ENCODE measurements at regions not wholly inside any gene's neighbourhood (a gene's known extent, or its start where the extent isn't known, plus 50 kb on each side); places are given as distances from the start of the nearest gene placed in this dataset.

DNA sequence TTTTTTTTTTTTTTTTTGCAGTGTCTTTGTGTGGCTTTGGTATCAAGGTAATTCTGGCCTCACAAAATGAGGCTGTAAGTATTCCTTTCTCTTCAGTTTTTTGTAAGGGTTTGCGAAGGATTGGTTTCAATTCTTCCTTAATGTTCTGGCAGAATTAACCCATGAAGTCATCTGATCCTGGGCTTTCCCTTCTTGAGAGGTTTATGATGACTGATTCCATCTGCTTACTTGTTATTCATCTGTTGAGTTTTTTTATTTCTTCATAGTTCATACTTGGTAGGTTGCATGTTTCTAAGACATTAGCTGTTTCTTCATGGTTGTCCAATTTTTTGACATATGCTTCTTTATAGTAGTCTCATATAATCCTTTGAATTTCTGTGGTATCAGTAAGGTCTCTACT is 181.4 kb upstream of the PDE5A start:
- no peak overlapping the region for H3K27ac ChIP-seq (ENCODE audit: low read depth in 1 of 2, low read length in 1 of 2)
- WGBS, 2 donors = 90 to 97% methylated on average over 1 of the region's 1 CpG
- H3K9ac ChIP-seq (ENCODE audit: insufficient read depth in 1 of 2, low read length in 2 of 2) = no peak overlapping the region
- peaks cover 0 to 4% (median 3%) of the 10 kb centered on the region in 4 donors for H3K9me3 ChIP-seq (ENCODE audit: control insufficient read depth in 4 of 4, insufficient read depth in 3 of 4, low read length in 3 of 4)
- TF ChIP-seq, protein P1, sequence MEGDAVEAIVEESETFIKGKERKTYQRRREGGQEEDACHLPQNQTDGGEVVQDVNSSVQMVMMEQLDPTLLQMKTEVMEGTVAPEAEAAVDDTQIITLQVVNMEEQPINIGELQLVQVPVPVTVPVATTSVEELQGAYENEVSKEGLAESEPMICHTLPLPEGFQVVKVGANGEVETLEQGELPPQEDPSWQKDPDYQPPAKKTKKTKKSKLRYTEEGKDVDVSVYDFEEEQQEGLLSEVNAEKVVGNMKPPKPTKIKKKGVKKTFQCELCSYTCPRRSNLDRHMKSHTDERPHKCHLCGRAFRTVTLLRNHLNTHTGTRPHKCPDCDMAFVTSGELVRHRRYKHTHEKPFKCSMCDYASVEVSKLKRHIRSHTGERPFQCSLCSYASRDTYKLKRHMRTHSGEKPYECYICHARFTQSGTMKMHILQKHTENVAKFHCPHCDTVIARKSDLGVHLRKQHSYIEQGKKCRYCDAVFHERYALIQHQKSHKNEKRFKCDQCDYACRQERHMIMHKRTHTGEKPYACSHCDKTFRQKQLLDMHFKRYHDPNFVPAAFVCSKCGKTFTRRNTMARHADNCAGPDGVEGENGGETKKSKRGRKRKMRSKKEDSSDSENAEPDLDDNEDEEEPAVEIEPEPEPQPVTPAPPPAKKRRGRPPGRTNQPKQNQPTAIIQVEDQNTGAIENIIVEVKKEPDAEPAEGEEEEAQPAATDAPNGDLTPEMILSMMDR (IDR thresholded peaks at IDR 0.05; ENCODE audit: control extremely low read depth, extremely low read depth) = no peak
- no peaks in the 10 kb centered on the region for H3K27me3 ChIP-seq (ENCODE audit: control insufficient read depth in 3 of 3, insufficient read depth in 3 of 3, low read length in 2 of 3)
- no peak overlapping the region for H3K4me3 ChIP-seq
- ATAC-seq (ENCODE audit: insufficient read depth, low FRiP score) = no peak
- H3K36me3 ChIP-seq (ENCODE audit: control insufficient read depth in 4 of 4, insufficient read depth in 4 of 4, low read length in 4 of 4) = no peaks in the 10 kb centered on the region
- DNase-seq = no peak
- H3K4me1 ChIP-seq (ENCODE audit: control insufficient read depth in 5 of 5, insufficient read depth in 5 of 5, low read length in 5 of 5) = no peaks in the 10 kb centered on the region

DNA sequence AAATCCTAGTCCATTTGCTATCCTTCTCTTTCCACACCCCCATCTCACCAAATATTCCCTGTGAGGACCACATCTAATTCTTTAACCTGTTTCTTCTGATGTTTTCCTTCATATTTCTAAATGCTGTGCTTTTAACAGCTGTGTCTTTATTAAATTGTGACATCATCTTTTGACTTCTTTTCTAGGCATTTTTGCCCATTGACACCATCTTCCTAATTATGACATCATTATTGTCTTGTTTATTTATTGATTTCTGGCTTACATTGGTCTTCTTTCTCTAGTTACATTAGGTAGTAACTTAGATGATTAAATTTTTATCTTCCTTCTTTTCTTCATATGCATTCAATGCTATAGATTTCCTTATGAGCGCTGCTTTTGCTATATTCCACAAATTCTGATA is 175.8 kb upstream of the PDE5A start:
- DNase-seq (no peak), ATAC-seq (ENCODE audit: insufficient read depth, low FRiP score) (no peak)
- WGBS, 2 donors = 89 to 97% methylated on average over 1 of the region's 1 CpG

DNA sequence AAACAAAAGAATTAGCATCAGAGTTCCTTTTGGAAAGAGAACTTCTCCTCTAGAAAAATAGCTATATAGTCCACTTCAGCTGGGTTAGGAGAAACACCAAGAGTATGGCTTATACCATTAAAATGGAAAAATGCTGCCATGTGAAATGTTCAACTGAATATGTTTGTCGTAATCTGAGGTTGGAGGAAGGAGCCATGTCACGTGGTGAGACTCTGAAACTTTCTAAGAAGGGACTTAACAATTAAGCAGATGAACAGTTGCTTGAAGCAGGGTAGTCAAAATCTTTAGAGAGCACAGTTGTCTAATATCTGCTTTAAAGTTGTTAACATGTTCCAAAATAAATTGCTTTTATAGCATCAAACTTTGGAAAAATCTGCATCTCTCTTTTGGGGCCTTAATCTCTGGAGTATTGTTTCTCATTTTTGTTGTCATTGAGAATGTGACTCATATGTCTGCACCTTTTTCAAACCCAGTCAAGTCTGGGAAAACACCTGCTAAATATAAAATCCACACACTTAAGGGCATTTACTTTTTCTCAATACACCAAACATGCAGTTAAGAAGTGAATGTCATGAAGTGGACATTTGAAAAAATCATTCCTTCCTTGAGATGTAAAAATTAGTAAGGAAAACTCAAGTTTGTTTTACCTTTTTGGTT is 168.8 kb upstream of the PDE5A start:
- TF ChIP-seq, protein P1 (IDR thresholded peaks at IDR 0.05; ENCODE audit: control extremely low read depth, extremely low read depth) = no peak
- Histone ChIP-seq H3K9me3 (ENCODE audit: control insufficient read depth in 4 of 4, insufficient read depth in 3 of 4, low read length in 3 of 4) (no peaks in the 10 kb centered on the region), H3K4me3 (no peak overlapping the region), H3K27me3 (ENCODE audit: control insufficient read depth in 3 of 3, insufficient read depth in 3 of 3, low read length in 2 of 3) (no peaks in the 10 kb centered on the region), H3K36me3 (ENCODE audit: control insufficient read depth in 4 of 4, insufficient read depth in 4 of 4, low read length in 4 of 4) (no peaks in the 10 kb centered on the region), H3K27ac (ENCODE audit: low read depth in 1 of 2, low read length in 1 of 2) (no peak overlapping the region), H3K9ac (ENCODE audit: insufficient read depth in 1 of 2, low read length in 2 of 2) (no peak overlapping the region), H3K4me1 (ENCODE audit: control insufficient read depth in 5 of 5, insufficient read depth in 5 of 5, low read length in 5 of 5) (no peaks in the 10 kb centered on the region)
- no peak for ATAC-seq (ENCODE audit: insufficient read depth, low FRiP score)
- 89 to 91% methylated on average over 2 of the region's 2 CpGs for WGBS, 2 donors
- DNase-seq = no peak

More for the DNA sequence above, 175.8 kb upstream of the PDE5A start:
- Histone ChIP-seq H3K9me3 (ENCODE audit: control insufficient read depth in 4 of 4, insufficient read depth in 3 of 4, low read length in 3 of 4) (no peaks in the 10 kb centered on the region), H3K4me1 (ENCODE audit: control insufficient read depth in 5 of 5, insufficient read depth in 5 of 5, low read length in 5 of 5) (no peaks in the 10 kb centered on the region), H3K27ac (ENCODE audit: low read depth in 1 of 2, low read length in 1 of 2) (no peak overlapping the region), H3K27me3 (ENCODE audit: control insufficient read depth in 3 of 3, insufficient read depth in 3 of 3, low read length in 2 of 3) (no peaks in the 10 kb centered on the region), H3K36me3 (ENCODE audit: control insufficient read depth in 4 of 4, insufficient read depth in 4 of 4, low read length in 4 of 4) (no peaks in the 10 kb centered on the region), H3K4me3 (no peak overlapping the region), H3K9ac (ENCODE audit: insufficient read depth in 1 of 2, low read length in 2 of 2) (no peak overlapping the region)
- TF ChIP-seq, protein P1 (IDR thresholded peaks at IDR 0.05; ENCODE audit: control extremely low read depth, extremely low read depth) = no peak
